ENCODE measurements at regions not wholly inside any gene's neighbourhood (a gene's known extent, or its start where the extent isn't known, plus 50 kb on each side); places are given as distances from the start of the nearest gene placed in this dataset.

DNA sequence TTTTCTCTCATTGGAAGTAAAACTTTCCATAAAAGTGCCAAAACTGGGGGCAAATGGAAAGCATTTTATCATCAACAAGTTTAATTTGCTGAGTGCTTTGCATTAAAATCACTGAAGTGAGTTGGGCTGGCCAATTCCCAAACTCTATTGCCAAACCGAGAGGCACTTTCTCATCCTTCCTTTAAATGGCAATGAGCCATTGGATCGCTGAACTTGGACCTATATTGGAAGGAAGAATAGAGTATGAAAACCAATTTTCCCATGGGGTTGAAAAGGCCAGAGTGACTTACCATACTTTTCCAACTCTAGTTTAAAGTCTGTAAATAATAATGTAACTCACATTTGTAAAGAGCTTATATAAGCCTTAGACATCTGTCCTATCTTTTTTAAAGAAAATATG, 189.1 kb upstream of the C1orf87 start:
- ATAC-seq (no peak), DNase-seq (ENCODE audit: low spot score) (no peak)
- TF ChIP-seq TCF7 (CRISPR knock-in tag; IDR thresholded peaks at IDR 0.05; ENCODE audit: low read depth) (no peak), ZNF512 (CRISPR knock-in tag; IDR thresholded peaks at IDR 0.05; ENCODE audit: borderline replicate concordance) (no peak), GRHL2 (CRISPR knock-in tag; IDR thresholded peaks at IDR 0.05; ENCODE audit: insufficient replicate concordance, severe bottlenecking) (no peak), ATF1 (CRISPR knock-in tag; IDR thresholded peaks at IDR 0.05) (no peak), FOXP1 (CRISPR knock-in tag; IDR thresholded peaks at IDR 0.05; ENCODE audit: borderline replicate concordance) (no peak), ZMAT4 (CRISPR knock-in tag; IDR thresholded peaks at IDR 0.05) (no peak), IRF1 (CRISPR knock-in tag; IDR thresholded peaks at IDR 0.05) (no peak), SP1 (CRISPR knock-in tag; conservative IDR thresholded peaks at IDR 0.05) (no peak), ATF2 (CRISPR knock-in tag; IDR thresholded peaks at IDR 0.05; ENCODE audit: borderline replicate concordance, low read depth) (no peak), SMAD3 (CRISPR knock-in tag; IDR thresholded peaks at IDR 0.05; ENCODE audit: borderline replicate concordance) (no peak), MYBL2 (CRISPR knock-in tag; IDR thresholded peaks at IDR 0.05) (no peak), TEAD1 (CRISPR knock-in tag; IDR thresholded peaks at IDR 0.05) (no peak), ZNF121 (CRISPR knock-in tag; IDR thresholded peaks at IDR 0.05) (no peak), ESRRA (CRISPR knock-in tag; IDR thresholded peaks at IDR 0.05; ENCODE audit: borderline replicate concordance) (no peak)
- TF ChIP-seq, protein P1, sequence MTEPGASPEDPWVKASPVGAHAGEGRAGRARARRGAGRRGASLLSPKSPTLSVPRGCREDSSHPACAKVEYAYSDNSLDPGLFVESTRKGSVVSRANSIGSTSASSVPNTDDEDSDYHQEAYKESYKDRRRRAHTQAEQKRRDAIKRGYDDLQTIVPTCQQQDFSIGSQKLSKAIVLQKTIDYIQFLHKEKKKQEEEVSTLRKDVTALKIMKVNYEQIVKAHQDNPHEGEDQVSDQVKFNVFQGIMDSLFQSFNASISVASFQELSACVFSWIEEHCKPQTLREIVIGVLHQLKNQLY (CRISPR knock-in tag; IDR thresholded peaks at IDR 0.05): no peak
- Mint-ChIP-seq H3K27me3 (ENCODE audit: low read depth) (0 out of 2 replicates have a peak, but pooled peaks cover 4% of the 10 kb centered on the region), H3K9me3 (no peaks in the 10 kb centered on the region), H3K4me3 (no peak overlapping the region), H3K36me3 (no peaks in the 10 kb centered on the region), H3K27ac (no peak overlapping the region), H3K4me1 (no peaks in the 10 kb centered on the region)
- ChIA-PET CTCF (interaction anchor here (1.7 kb wide), 1 partner anchor 18 kb away, joined by 4 read pairs; no protein-coding TSS in a partner anchor), POLR2A (no interaction called here)

DNA sequence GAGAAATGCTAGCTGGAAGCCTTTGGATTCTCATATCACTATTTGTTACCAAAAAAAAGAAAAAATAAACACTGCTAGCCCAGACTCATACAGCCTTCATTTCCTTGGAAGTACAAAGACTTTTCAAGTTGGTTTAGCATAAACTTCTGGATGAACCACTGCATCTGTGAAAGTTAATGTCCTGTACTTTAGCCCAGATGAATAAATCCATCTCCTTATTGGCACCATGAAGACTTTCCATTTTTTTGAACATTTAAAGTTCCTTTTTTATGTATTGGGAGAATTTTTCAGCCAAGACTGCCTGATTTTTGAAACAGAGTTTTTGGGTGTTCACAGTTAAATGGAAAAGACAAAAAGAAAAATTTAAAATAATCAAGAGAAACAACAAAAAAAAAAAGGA, 184.0 kb upstream of the C1orf87 start:
- Mint-ChIP-seq H3K4me1 (no peaks in the 10 kb centered on the region), H3K9me3 (no peaks in the 10 kb centered on the region), H3K27ac (no peak overlapping the region), H3K27me3 (ENCODE audit: low read depth) (no peaks in the 10 kb centered on the region), H3K36me3 (no peaks in the 10 kb centered on the region), H3K4me3 (no peak overlapping the region)
- ATAC-seq (no peak), DNase-seq (ENCODE audit: low spot score) (no peak)
- TF ChIP-seq ELF4 (CRISPR knock-in tag; IDR thresholded peaks at IDR 0.05; ENCODE audit: low read depth) (no peak), CREB1 (CRISPR knock-in tag; IDR thresholded peaks at IDR 0.05) (no peak), ZMAT4 (CRISPR knock-in tag; IDR thresholded peaks at IDR 0.05) (no peak), FOXK1 (CRISPR knock-in tag; IDR thresholded peaks at IDR 0.05) (no peak), HMGA2 (CRISPR knock-in tag; IDR thresholded peaks at IDR 0.05) (no peak), NR2C2 (CRISPR knock-in tag; IDR thresholded peaks at IDR 0.05) (no peak), RELA (CRISPR knock-in tag; IDR thresholded peaks at IDR 0.05; ENCODE audit: borderline replicate concordance) (no peak), ZNF232 (CRISPR knock-in tag; IDR thresholded peaks at IDR 0.05) (no peak), NFE2L1 (CRISPR knock-in tag; IDR thresholded peaks at IDR 0.05) (no peak), CBFB (CRISPR knock-in tag; IDR thresholded peaks at IDR 0.05; ENCODE audit: low read depth) (no peak), RORB (CRISPR knock-in tag; IDR thresholded peaks at IDR 0.05) (no peak), TEAD4 (CRISPR knock-in tag; IDR thresholded peaks at IDR 0.05) (no peak)
- TF ChIP-seq, protein P2, sequence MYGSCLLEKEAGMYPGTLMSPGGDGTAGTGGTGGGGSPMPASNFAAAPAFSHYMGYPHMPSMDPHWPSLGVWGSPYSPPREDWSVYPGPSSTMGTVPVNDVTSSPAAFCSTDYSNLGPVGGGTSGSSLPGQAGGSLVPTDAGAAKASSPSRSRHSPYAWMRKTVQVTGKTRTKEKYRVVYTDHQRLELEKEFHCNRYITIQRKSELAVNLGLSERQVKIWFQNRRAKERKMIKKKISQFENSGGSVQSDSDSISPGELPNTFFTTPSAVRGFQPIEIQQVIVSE (CRISPR knock-in tag; IDR thresholded peaks at IDR 0.05; ENCODE audit: borderline replicate concordance): no peak
- TF ChIP-seq, protein P3, sequence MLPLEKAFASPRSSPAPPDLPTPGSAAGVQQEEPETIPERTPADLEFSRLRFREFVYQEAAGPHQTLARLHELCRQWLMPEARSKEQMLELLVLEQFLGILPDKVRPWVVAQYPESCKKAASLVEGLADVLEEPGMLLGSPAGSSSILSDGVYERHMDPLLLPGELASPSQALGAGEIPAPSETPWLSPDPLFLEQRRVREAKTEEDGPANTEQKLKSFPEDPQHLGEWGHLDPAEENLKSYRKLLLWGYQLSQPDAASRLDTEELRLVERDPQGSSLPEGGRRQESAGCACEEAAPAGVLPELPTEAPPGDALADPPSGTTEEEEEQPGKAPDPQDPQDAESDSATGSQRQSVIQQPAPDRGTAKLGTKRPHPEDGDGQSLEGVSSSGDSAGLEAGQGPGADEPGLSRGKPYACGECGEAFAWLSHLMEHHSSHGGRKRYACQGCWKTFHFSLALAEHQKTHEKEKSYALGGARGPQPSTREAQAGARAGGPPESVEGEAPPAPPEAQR (CRISPR knock-in tag; IDR thresholded peaks at IDR 0.05): no peak
- CTCF ChIA-PET: no interaction called here
- POLR2A ChIA-PET: no interaction called here
